NT2/D1 (cell line): ENCODE measurements at regions not wholly inside any gene's neighbourhood (a gene's known extent, or its start where the extent isn't known, plus 50 kb on each side); places are given as distances from the start of the nearest gene placed in this dataset.

Source experiments
- DNase-seq: peaks from one replicate; pipeline ENCODE4 v3.0.0-alpha.2; 2011; ENCODE audit warnings: low read depth, low spot score
- H3K27me3 ChIP-seq: 2 replicates; pipeline ENCODE4 v1.6.0; 2011; ENCODE audit warnings: mild to moderate bottlenecking; ENCODE audit not compliant: insufficient read length, insufficient read depth
- H3K36me3 ChIP-seq: 2 replicates; pipeline ENCODE4 v1.6.1; 2011; ENCODE audit warnings: mild to moderate bottlenecking, low read length, mixed read lengths; ENCODE audit not compliant: insufficient read depth, insufficient read length
- H3K4me1 ChIP-seq: 2 replicates; pipeline ENCODE4 v1.5.1; 2011; ENCODE audit not compliant: insufficient read depth, insufficient read length
- H3K4me3 ChIP-seq: 2 replicates; pipeline ENCODE4 v1.5.1; 2011; ENCODE audit warnings: low read depth; ENCODE audit not compliant: insufficient read length
- H3K9ac ChIP-seq: 2 replicates; pipeline ENCODE4 v1.6.0; 2011; ENCODE audit warnings: low read depth; ENCODE audit not compliant: insufficient read length
- H3K9me3 ChIP-seq: 2 replicates; pipeline ENCODE4 v1.5.1; 2011; ENCODE audit warnings: mild to moderate bottlenecking, low read length; ENCODE audit not compliant: insufficient read depth
- SUZ12 ChIP-seq: IDR thresholded peaks from 2 replicates; pipeline ENCODE4 v1.6.1; 2011; ENCODE audit not compliant: insufficient read length, insufficient read depth; ENCODE audit errors: extremely low read depth
- YY1 ChIP-seq: IDR thresholded peaks from 2 replicates; pipeline ENCODE4 v1.6.1; 2011; ENCODE audit not compliant: insufficient read length, insufficient read depth
- ZNF274 ChIP-seq: IDR thresholded peaks from 2 replicates; pipeline ENCODE4 v1.6.1; 2011; ENCODE audit warnings: mild to moderate bottlenecking, low read depth, low read length

DNA sequence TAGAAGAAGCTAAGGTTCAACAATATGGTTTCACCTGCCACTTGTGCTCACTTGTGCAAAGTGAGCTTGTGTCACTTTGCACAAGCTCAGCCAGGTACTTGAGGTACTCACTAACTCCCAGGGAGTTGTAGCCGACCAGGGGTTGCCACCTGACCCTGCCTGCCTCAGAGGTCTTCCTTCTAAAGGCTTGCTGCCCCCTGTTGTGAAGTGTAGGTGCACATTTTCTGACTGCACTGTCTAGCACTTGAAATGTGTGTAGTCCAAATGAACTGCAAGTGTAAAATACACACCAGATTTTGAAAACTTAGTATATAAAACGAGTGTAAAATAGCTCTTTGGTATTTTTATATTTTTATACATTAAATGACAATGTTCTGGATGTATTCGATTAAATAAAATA is 230.8 kb downstream of the DLEU7 start:
- Histone ChIP-seq H3K4me1 (no peaks in the 10 kb centered on the region), H3K4me3 (no peak overlapping the region), H3K27me3 (no peaks in the 10 kb centered on the region), H3K9me3 (no peaks in the 10 kb centered on the region), H3K9ac (no peak overlapping the region), H3K36me3 (no peaks in the 10 kb centered on the region)
- TF ChIP-seq YY1 (no peak), SUZ12 (no peak), ZNF274 (no peak)
- DNase-seq: no peak

DNA sequence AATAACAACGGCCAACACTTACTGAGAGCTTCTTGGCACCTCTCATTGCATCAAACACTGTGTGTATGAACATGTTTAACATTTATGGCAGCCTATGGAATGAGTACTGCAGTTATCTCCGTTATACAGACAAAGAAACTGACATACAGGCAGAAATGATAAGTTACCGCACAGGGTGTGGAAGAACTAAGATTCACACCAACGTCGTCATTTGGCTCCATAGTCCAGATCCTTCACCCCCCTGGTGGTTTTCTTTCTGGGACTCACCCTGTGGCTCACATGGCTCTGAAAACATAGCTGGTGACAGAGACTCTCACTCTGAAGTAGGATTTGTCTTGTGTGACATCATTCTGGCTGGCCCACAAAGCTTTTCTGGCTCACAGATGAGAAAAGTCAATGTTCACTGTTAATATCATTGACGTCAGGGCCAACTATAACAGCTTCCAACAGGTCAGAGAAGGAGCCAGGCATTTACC is 230.1 kb downstream of the DLEU7 start:
- no peak for DNase-seq
- no peak overlapping the region for H3K4me3 ChIP-seq
- TF ChIP-seq YY1 (no peak), SUZ12 (no peak), ZNF274 (no peak)
- no peaks in the 10 kb centered on the region for H3K36me3 ChIP-seq
- H3K9me3 ChIP-seq: no peaks in the 10 kb centered on the region
- H3K4me1 ChIP-seq: no peaks in the 10 kb centered on the region
- no peak overlapping the region for H3K9ac ChIP-seq
- no peaks in the 10 kb centered on the region for H3K27me3 ChIP-seq

DNA sequence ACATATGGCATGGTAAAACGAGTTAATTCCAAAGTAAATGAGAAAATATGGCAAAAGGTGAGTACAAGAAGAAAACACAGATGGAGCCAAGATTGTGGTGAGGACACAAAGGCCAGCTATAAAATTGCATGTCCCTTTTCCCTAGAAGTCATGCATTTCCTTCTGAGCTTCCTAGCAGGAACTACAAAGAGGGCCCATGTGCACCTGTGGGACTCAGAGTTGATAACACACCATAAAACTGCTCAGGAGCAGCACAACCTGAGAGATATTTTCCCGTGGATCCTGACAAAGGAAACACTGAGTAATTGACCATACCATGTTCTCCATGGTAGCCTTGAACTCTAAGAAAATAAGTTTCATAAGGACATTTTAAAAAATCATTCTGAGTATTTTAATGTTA is 228.3 kb downstream of the DLEU7 start:
- Histone ChIP-seq H3K4me3 (no peak overlapping the region), H3K9me3 (no peaks in the 10 kb centered on the region), H3K4me1 (no peaks in the 10 kb centered on the region), H3K27me3 (no peaks in the 10 kb centered on the region), H3K36me3 (no peaks in the 10 kb centered on the region), H3K9ac (no peak overlapping the region)
- DNase-seq: no peak
- TF ChIP-seq YY1: no peak
- no peak for TF ChIP-seq ZNF274
- TF ChIP-seq SUZ12: no peak

DNA sequence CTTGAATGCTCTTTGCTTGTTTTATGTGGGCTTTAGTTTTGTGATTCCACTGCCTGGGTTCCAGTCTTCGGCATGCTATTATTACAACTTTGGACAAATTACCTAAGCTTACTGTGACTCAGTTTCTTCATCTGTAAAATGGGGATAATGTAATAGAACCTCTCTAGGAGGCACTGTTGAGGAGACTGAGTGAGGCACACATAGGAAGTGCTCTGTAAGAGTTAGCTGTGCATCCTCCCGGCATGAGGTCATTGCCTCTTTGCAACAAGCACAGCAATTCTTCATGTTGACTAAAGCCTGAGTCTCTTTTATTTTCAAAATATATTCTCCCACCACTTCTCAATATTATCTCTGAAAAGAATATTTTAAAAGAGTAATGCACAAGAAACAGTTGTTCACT is 227.4 kb downstream of the DLEU7 start:
- H3K9ac ChIP-seq: no peak overlapping the region
- no peak overlapping the region for H3K4me3 ChIP-seq
- H3K9me3 ChIP-seq: no peaks in the 10 kb centered on the region
- H3K27me3 ChIP-seq: no peaks in the 10 kb centered on the region
- no peak for DNase-seq
- no peaks in the 10 kb centered on the region for H3K36me3 ChIP-seq
- no peak for TF ChIP-seq ZNF274
- no peaks in the 10 kb centered on the region for H3K4me1 ChIP-seq

DNA sequence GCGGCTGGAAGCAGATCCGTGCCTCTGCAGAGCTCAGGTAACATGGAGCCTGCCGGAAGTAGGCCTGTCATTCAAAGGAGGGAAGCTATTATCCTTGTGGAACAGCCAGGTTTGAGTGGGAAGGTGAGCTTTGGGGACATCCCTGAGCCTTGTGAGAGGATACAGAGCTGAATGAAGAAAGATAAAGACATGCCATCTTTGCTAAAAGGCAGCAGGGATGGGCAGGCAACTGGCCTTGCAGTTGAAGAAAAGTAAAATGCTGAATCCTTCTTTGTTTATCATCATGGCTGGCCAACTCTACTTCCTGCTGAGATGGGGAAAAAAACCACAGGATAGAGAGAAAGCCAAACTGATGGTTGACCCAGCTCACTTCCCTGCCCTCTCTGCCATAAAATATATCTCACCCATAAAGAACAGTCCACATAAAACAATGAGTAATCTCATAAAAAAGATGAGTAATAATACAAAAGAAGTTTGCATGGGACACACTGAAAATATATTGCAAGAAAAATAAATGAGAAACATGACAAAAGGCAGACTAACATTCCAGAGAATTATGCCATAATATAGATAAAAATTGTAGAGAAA is 226.3 kb downstream of the DLEU7 start:
- DNase-seq: no peak
- Histone ChIP-seq H3K9ac (no peak overlapping the region), H3K9me3 (no peaks in the 10 kb centered on the region), H3K36me3 (no peaks in the 10 kb centered on the region), H3K4me3 (no peak overlapping the region), H3K4me1 (no peaks in the 10 kb centered on the region), H3K27me3 (no peaks in the 10 kb centered on the region)
- TF ChIP-seq ZNF274 (no peak), SUZ12 (no peak), YY1 (no peak)

DNA sequence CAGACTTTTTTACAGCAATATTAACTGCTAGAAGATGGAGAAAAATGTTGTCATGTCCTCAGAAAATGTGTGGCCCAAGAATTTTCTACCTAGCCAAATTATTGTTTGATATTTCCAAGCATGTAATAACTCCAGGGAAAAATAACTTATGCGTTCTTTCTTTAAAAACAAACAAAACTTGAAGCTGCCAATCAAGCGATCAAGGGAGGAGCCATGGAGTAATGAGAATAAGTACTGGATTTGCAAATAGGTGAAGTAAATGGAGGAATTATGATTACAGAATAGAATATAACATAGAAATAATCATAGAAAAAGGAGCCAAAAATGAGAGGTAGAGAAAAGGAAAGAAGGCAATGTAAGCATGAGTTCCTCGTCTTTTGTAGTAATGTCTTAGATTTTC is 225.3 kb downstream of the DLEU7 start:
- TF ChIP-seq ZNF274: no peak
- TF ChIP-seq YY1: no peak
- no peak overlapping the region for H3K9ac ChIP-seq
- no peak for DNase-seq
- no peak overlapping the region for H3K4me3 ChIP-seq
- no peaks in the 10 kb centered on the region for H3K9me3 ChIP-seq
- H3K36me3 ChIP-seq: no peaks in the 10 kb centered on the region
- H3K27me3 ChIP-seq: no peaks in the 10 kb centered on the region
- H3K4me1 ChIP-seq: no peaks in the 10 kb centered on the region

DNA sequence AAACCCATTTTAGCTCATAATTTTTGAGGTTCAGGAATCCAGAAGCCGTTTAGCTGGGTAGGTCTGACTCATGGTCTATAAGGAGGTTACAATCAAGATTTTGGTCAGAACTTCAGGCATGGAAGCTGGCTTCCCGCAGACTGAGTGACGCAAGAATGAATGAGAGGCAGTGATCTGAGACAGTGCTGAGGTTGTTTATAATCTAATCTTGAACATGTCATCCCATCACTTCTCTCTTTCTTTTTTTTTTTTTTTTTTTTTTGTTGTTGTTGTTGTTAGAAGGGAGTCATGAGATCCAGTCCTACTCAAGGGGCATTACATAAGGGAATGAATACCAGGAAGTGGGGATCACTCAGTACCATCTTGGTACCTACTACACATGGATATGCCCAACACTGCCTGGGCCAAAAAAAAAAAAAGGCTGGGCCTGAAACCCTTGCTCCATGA is 217.4 kb downstream of the DLEU7 start:
- no peaks in the 10 kb centered on the region for H3K9me3 ChIP-seq
- no peaks in the 10 kb centered on the region for H3K4me1 ChIP-seq
- DNase-seq: no peak
- H3K27me3 ChIP-seq: no peaks in the 10 kb centered on the region
- no peaks in the 10 kb centered on the region for H3K36me3 ChIP-seq
- H3K9ac ChIP-seq: no peak overlapping the region
- no peak for TF ChIP-seq SUZ12
- TF ChIP-seq YY1: no peak
- no peak for TF ChIP-seq ZNF274
- H3K4me3 ChIP-seq: no peak overlapping the region
